ENCODE measurements at regions not wholly inside any gene's neighbourhood (a gene's known extent, or its start where the extent isn't known, plus 50 kb on each side); places are given as distances from the start of the nearest gene placed in this dataset.

GRCh38 chr13:73757481-73758233 lies 376.5 kb downstream of the KLF12 start:
- Mint-ChIP-seq H3K36me3 (peaks cover 13% of the 10 kb centered on the region), H3K27me3 (no peaks in the 10 kb centered on the region), H3K4me3 (no peak overlapping the region), H3K4me1 (peaks cover 79% of the 10 kb centered on the region), H3K27ac (peak overlapping the region; percentile 59), H3K9me3 (no peaks in the 10 kb centered on the region)

GRCh38 chr13:73754727-73755292 lies 379.4 kb downstream of the KLF12 start:
- peaks cover 54% of the 10 kb centered on the region for H3K4me1 Mint-ChIP-seq
- H3K27me3 Mint-ChIP-seq, result no peaks in the 10 kb centered on the region
- no peaks in the 10 kb centered on the region for H3K9me3 Mint-ChIP-seq
- H3K27ac Mint-ChIP-seq, result peak overlapping the region; percentile 14
- H3K36me3 Mint-ChIP-seq, result peaks cover 7% of the 10 kb centered on the region
- H3K4me3 Mint-ChIP-seq, result no peak overlapping the region

- H3K9me3 Mint-ChIP-seq, result no peaks in the 10 kb centered on the region
Observed at GRCh38 chr13:73754241-73754640, 380.0 kb downstream of the KLF12 start.

GRCh38 chr13:73751290-73751689 lies 382.9 kb downstream of the KLF12 start:
- Mint-ChIP-seq H3K36me3 (peaks cover 16% of the 10 kb centered on the region), H3K27me3 (no peaks in the 10 kb centered on the region), H3K4me1 (peaks cover 38% of the 10 kb centered on the region), H3K27ac (no peak overlapping the region), H3K4me3 (no peak overlapping the region), H3K9me3 (no peaks in the 10 kb centered on the region)

More at GRCh38 chr13:73754241-73754640, 380.0 kb downstream of the KLF12 start:
- Mint-ChIP-seq H3K4me3 (no peak overlapping the region), H3K27me3 (no peaks in the 10 kb centered on the region), H3K27ac (no peak overlapping the region), H3K36me3 (peaks cover 11% of the 10 kb centered on the region), H3K4me1 (peaks cover 50% of the 10 kb centered on the region)

- Mint-ChIP-seq H3K27me3 (no peaks in the 10 kb centered on the region), H3K4me3 (no peak overlapping the region), H3K9me3 (no peaks in the 10 kb centered on the region), H3K36me3 (peaks cover 19% of the 10 kb centered on the region), H3K4me1 (peaks cover 45% of the 10 kb centered on the region), H3K27ac (no peak overlapping the region)
Observed at GRCh38 chr13:73748404-73748803, 385.8 kb downstream of the KLF12 start.

- Mint-ChIP-seq H3K27me3 (no peaks in the 10 kb centered on the region), H3K4me1 (peaks cover 71% of the 10 kb centered on the region), H3K36me3 (peaks cover 14% of the 10 kb centered on the region), H3K27ac (no peak overlapping the region), H3K4me3 (no peak overlapping the region), H3K9me3 (no peaks in the 10 kb centered on the region)
Observed at GRCh38 chr13:73745190-73745589, 389.0 kb downstream of the KLF12 start.

- H3K27me3 Mint-ChIP-seq, result no peaks in the 10 kb centered on the region
- H3K27ac Mint-ChIP-seq, result no peak overlapping the region
- H3K4me3 Mint-ChIP-seq, result no peak overlapping the region
- H3K9me3 Mint-ChIP-seq, result no peaks in the 10 kb centered on the region
- H3K4me1 Mint-ChIP-seq, result peaks cover 73% of the 10 kb centered on the region
- peaks cover 6% of the 10 kb centered on the region for H3K36me3 Mint-ChIP-seq
Observed at GRCh38 chr13:73742982-73743381, 391.2 kb downstream of the KLF12 start.

- Mint-ChIP-seq H3K4me1 (peaks cover 65% of the 10 kb centered on the region), H3K27me3 (no peaks in the 10 kb centered on the region), H3K27ac (no peak overlapping the region), H3K9me3 (no peaks in the 10 kb centered on the region), H3K4me3 (no peak overlapping the region), H3K36me3 (peaks cover 6% of the 10 kb centered on the region)
Observed at GRCh38 chr13:73741742-73742141, 392.5 kb downstream of the KLF12 start.

DNA sequence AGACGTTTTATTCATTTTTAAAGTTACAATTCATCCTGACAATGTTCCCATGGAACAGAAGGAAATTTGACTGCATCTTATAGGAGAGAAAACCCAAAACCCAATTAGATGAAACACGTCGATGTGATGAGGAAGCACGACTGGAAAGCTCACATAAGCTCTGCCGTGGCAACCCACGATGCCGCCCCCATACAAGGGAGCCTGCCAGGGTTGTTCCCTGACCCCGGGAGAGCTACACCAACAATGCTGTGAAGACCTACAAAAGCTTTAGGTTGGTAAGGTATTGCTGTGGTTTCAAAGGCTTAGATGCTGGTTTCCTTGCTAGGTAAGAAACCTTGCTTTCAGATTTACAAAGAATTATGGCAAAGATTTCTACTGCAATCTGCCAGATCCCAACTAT lies 393.1 kb downstream of the KLF12 start:
- Mint-ChIP-seq H3K4me1 (peaks cover 63% of the 10 kb centered on the region), H3K4me3 (peak overlapping the region; percentile 73), H3K27me3 (no peaks in the 10 kb centered on the region), H3K27ac (peak overlapping the region; percentile 24), H3K36me3 (peaks cover 5% of the 10 kb centered on the region), H3K9me3 (no peaks in the 10 kb centered on the region)

- Mint-ChIP-seq H3K27ac (peak overlapping the region; percentile 24), H3K9me3 (no peaks in the 10 kb centered on the region), H3K4me1 (peaks cover 62% of the 10 kb centered on the region), H3K4me3 (peak overlapping the region; percentile 73), H3K36me3 (peaks cover 4% of the 10 kb centered on the region), H3K27me3 (no peaks in the 10 kb centered on the region)
Observed at GRCh38 chr13:73740666-73741065, 393.5 kb downstream of the KLF12 start.

DNA sequence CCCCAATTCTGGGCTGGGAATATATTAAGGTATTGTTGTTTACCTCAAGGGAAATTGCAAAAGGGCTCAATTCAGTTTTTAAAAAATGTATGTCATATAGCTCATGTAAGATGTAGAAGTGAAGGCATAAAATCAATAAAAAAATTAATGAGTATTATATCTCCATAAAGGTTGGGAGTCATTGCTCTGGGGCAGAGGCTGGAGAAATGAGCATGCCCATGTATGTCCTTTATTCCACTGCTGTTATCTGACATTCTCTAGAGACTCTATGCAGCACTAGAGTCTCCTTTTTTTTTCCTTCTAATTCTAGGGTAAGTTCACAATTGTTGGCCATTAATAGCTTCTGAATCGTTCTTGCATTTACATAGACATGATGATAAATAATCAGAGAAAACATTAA lies 394.8 kb downstream of the KLF12 start:
- H3K27ac Mint-ChIP-seq, result no peak overlapping the region
- no peaks in the 10 kb centered on the region for H3K9me3 Mint-ChIP-seq
- H3K27me3 Mint-ChIP-seq, result no peaks in the 10 kb centered on the region
- peaks cover 59% of the 10 kb centered on the region for H3K4me1 Mint-ChIP-seq
- H3K36me3 Mint-ChIP-seq, result peaks cover 7% of the 10 kb centered on the region
- no peak overlapping the region for H3K4me3 Mint-ChIP-seq

DNA sequence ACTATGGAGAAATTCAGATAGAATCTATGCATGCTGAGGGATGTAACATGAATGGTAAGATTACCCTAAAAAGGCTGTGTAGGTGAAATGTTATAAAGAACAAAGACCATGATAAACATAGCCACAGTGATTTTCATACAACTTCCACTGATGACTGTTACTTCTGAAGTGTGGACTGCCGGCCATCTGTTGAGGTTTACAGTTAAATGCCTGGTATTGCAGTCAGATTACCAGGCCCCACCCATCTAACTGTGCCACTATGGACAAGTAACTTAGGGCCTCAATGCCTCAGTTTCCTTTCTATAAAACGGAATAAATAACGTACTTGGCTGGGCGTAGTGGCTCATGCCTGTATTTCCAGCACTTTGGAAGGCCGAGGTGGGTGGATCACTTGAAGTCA lies 395.6 kb downstream of the KLF12 start:
- H3K27me3 Mint-ChIP-seq, result no peaks in the 10 kb centered on the region
- H3K36me3 Mint-ChIP-seq, result peaks cover 6% of the 10 kb centered on the region
- no peak overlapping the region for H3K27ac Mint-ChIP-seq
- no peaks in the 10 kb centered on the region for H3K9me3 Mint-ChIP-seq
- H3K4me1 Mint-ChIP-seq, result peaks cover 56% of the 10 kb centered on the region
- no peak overlapping the region for H3K4me3 Mint-ChIP-seq

GRCh38 chr13:73737214-73737613 lies 397.0 kb downstream of the KLF12 start:
- Mint-ChIP-seq H3K36me3 (peaks cover 8% of the 10 kb centered on the region), H3K27ac (no peak overlapping the region), H3K27me3 (no peaks in the 10 kb centered on the region), H3K9me3 (no peaks in the 10 kb centered on the region), H3K4me3 (no peak overlapping the region), H3K4me1 (peaks cover 55% of the 10 kb centered on the region)

- Mint-ChIP-seq H3K36me3 (peaks cover 15% of the 10 kb centered on the region), H3K9me3 (no peaks in the 10 kb centered on the region), H3K27me3 (no peaks in the 10 kb centered on the region), H3K4me1 (peaks cover 39% of the 10 kb centered on the region), H3K27ac (peak overlapping the region; percentile 5), H3K4me3 (no peak overlapping the region)
Observed at GRCh38 chr13:73733706-73734105, 400.5 kb downstream of the KLF12 start.

GRCh38 chr13:73732350-73732749 lies 401.9 kb downstream of the KLF12 start:
- H3K27ac Mint-ChIP-seq, result no peak overlapping the region
- H3K27me3 Mint-ChIP-seq, result no peaks in the 10 kb centered on the region
- H3K4me3 Mint-ChIP-seq, result no peak overlapping the region
- H3K9me3 Mint-ChIP-seq, result no peaks in the 10 kb centered on the region
- H3K4me1 Mint-ChIP-seq, result peaks cover 39% of the 10 kb centered on the region
- peaks cover 15% of the 10 kb centered on the region for H3K36me3 Mint-ChIP-seq

- no peaks in the 10 kb centered on the region for H3K27me3 Mint-ChIP-seq
- H3K4me3 Mint-ChIP-seq, result no peak overlapping the region
- peaks cover 39% of the 10 kb centered on the region for H3K4me1 Mint-ChIP-seq
- H3K36me3 Mint-ChIP-seq, result peaks cover 15% of the 10 kb centered on the region
- H3K9me3 Mint-ChIP-seq, result no peaks in the 10 kb centered on the region
- no peak overlapping the region for H3K27ac Mint-ChIP-seq
Observed at GRCh38 chr13:73731564-73731963, 402.6 kb downstream of the KLF12 start.

Measured in activated naive CD4-positive, alpha-beta T cell treated with anti-CD3 and anti-CD28 coated beads, Interleukin-2, amount 50 U/mL, for 24 hours (primary cell).